Kidney epithelial cell (primary cell): ENCODE measurements at regions not wholly inside any gene's neighbourhood (a gene's known extent, or its start where the extent isn't known, plus 50 kb on each side); places are given as distances from the start of the nearest gene placed in this dataset.

Experiments
- DNase-seq: peaks from one replicate; pipeline ENCODE4 v3.0.0-alpha.2; 2010; ENCODE audit warnings: low read depth
- H3K27me3 ChIP-seq: 2 replicates; pipeline ENCODE4 v1.6.0; 2011; ENCODE audit warnings: low read length; ENCODE audit not compliant: control insufficient read depth, insufficient read depth
- H3K36me3 ChIP-seq: 2 replicates; pipeline ENCODE4 v1.5.1; 2011; ENCODE audit warnings: low read length; ENCODE audit not compliant: control insufficient read depth, insufficient read depth
- H3K4me3 ChIP-seq: 2 replicates; pipeline ENCODE4 v1.5.1; 2011; ENCODE audit warnings: low read depth, mild to moderate bottlenecking, control low read depth, low read length
- TF ChIP-seq, protein P1 (sequence below): IDR thresholded peaks from 2 replicates; pipeline ENCODE4 v1.5.1; 2011; ENCODE audit warnings: mild to moderate bottlenecking, moderate library complexity, low read length, control low read depth, inconsistent platforms; ENCODE audit not compliant: insufficient read depth, poor library complexity, severe bottlenecking

DNA sequence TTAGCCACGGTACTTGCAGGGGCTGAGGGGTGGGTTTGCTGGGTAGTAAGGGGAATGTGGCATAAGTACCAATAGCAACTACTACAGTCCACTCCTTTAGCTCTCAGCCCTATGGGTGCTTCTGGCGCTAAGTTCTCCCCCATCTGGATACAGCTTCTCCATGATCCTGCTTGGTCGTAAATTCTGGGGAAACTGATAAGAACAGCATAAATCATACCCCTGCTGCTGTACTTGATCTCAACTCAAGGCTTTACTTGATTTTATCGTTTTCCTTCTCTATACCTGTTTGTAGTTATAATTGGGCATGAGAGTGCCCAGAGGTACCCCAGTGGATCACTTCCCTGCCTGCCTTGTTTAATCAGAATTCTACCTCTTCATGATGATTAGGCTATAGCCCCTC, 331.4 kb downstream of the PMP22 start:
- TF ChIP-seq, protein P1, sequence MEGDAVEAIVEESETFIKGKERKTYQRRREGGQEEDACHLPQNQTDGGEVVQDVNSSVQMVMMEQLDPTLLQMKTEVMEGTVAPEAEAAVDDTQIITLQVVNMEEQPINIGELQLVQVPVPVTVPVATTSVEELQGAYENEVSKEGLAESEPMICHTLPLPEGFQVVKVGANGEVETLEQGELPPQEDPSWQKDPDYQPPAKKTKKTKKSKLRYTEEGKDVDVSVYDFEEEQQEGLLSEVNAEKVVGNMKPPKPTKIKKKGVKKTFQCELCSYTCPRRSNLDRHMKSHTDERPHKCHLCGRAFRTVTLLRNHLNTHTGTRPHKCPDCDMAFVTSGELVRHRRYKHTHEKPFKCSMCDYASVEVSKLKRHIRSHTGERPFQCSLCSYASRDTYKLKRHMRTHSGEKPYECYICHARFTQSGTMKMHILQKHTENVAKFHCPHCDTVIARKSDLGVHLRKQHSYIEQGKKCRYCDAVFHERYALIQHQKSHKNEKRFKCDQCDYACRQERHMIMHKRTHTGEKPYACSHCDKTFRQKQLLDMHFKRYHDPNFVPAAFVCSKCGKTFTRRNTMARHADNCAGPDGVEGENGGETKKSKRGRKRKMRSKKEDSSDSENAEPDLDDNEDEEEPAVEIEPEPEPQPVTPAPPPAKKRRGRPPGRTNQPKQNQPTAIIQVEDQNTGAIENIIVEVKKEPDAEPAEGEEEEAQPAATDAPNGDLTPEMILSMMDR, result no peak
- no peak for DNase-seq
- H3K4me3 ChIP-seq, result no peak overlapping the region
- H3K36me3 ChIP-seq, result no peaks in the 10 kb centered on the region
- no peaks in the 10 kb centered on the region for H3K27me3 ChIP-seq

DNA sequence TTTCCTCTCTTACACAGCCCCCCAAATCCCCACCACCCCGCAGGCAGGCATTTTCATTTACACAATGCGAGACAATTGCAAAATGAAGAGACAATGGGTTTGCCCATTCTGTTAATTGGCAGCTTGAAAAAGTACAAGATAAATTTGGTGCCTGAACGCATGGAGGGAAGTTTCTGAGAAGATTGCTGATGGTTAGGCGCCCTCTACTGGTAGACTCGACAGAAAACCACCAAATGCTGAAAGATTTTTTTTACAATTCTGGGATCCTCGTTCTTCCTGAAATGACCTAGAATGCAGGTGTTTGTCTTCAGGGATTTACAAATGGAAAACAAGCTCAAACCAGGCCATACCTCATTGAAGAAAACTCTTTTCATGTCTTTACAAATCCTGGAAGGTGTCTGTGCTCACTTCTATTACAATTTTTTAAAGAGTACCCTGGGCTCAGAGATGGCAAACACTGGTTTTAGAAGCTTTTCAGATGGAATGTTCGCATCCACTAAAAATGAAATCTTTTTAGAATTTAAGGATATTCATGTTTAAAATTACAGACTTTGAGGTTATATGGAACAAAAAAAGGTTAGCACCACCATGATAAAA, 338.5 kb downstream of the PMP22 start:
- H3K36me3 ChIP-seq, result no peaks in the 10 kb centered on the region
- H3K4me3 ChIP-seq, result no peak overlapping the region
- TF ChIP-seq, protein P1, result peak; percentile 82
- DNase-seq, result no peak
- H3K27me3 ChIP-seq, result no peaks in the 10 kb centered on the region

DNA sequence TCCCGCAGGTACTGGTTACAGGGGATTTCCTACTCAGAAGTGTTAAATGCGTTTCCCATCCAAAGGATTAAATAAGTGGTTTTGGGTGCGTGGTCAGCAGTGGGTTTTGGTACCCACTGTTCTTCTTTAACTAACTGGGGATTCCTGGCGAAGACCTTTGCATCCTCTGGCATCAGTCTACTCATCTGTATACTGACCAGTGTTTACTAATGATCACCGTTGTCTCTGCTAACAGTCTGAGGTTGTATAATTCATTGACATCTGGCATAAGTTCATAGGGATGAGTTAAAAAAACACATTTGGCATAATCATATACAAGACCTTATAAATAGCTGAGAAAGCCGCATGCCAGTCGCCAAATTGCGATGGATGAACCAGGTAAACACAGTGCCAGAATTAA, 339.1 kb downstream of the PMP22 start:
- no peaks in the 10 kb centered on the region for H3K36me3 ChIP-seq

DNA sequence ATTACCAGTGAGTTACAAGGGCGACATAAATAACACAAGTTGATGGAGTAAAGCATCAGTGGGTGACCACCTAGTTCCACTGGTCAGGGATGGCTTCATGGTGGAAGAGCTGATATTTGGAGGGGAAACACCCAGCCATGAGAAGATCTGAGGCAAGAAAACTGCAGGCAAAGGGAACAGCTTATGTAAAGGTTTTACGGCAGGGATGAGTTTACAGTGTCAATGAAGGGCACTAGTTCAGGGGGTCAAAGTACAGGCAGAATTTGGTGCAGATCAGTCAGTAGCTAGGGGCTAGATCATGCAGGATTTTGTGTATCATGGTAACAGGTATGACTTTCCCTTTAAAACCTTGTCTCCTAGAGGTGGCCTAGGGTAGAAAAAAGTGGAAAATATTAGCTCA, 339.6 kb downstream of the PMP22 start:
- TF ChIP-seq, protein P1, result no peak
- DNase-seq, result no peak
- no peak overlapping the region for H3K4me3 ChIP-seq
- H3K27me3 ChIP-seq, result no peaks in the 10 kb centered on the region
- H3K36me3 ChIP-seq, result no peaks in the 10 kb centered on the region

More for the DNA sequence above, 339.1 kb downstream of the PMP22 start:
- TF ChIP-seq, protein P1, result no peak
- no peak for DNase-seq
- Histone ChIP-seq H3K4me3 (no peak overlapping the region), H3K27me3 (no peaks in the 10 kb centered on the region)

DNA sequence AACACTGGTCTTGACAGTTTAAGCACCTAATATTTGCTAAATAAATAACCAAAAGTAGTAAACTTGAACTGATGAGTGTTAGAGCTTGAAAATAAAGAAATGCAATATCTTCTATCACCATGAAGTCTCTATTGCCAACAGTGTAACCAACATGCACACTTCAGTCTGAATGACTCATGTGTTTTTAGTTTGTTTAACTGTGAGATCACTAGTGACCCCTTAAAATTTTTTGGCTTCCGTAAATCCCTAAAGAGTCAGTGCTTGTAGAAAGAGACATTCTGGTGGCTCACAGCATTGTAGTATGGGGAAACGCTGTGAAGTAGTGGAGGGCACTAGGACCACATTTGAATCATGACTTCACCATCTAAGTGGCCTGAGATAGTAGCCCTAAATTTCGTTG, 341.1 kb downstream of the PMP22 start:
- no peak overlapping the region for H3K4me3 ChIP-seq
- TF ChIP-seq, protein P1, result no peak
- no peaks in the 10 kb centered on the region for H3K36me3 ChIP-seq
- no peaks in the 10 kb centered on the region for H3K27me3 ChIP-seq
- no peak for DNase-seq

DNA sequence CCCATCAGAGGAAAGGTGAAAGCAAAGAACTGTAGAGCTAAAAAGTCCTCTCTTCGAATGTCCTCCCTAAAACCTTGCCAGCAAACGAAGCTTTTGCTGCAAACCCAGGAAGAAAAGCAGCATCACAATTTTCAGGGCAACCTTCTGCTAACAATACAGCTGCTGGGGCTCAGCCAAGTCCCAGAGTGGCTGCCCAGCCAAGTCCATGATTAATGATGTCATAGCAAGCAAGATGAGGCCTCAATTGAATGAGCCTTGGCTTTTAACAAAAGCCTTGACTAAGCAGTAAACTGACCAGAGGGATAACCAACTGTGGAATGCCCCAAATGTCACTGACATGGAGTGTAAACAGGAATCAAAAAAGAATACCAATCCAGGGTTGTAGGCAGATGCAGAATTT, 342.7 kb downstream of the PMP22 start:
- TF ChIP-seq, protein P1, result no peak
- no peaks in the 10 kb centered on the region for H3K36me3 ChIP-seq
- H3K27me3 ChIP-seq, result no peaks in the 10 kb centered on the region
- DNase-seq, result no peak
- H3K4me3 ChIP-seq, result no peak overlapping the region
